Tibial nerve (tissue), 4 donors: ENCODE measurements at regions not wholly inside any gene's neighbourhood (a gene's known extent, or its start where the extent isn't known, plus 50 kb on each side); places are given as distances from the start of the nearest gene placed in this dataset.
"Not testable (repeated sequence)": the region's sequence is repeated elsewhere in the genome, so short reads cannot be mapped to it uniquely, and the experiment has no call there.

Experiments used
- DNase-seq, 2 donors: peaks; one replicate each; pipeline ENCODE4 v3.0.0-alpha.2; 2019; ENCODE audit warnings: low spot score in 2 of 2
- H3K27ac ChIP-seq, 4 donors: fragments of 200-600 bp; sonication (generic) in 3 of 4; one replicate each; pipeline ENCODE4 v1.5.1; 2017 to 2019; ENCODE audit warnings: mild to moderate bottlenecking in 1 of 4
- H3K27me3 ChIP-seq, 2 donors: fragments of 200-600 bp; sonication (generic) in 1 of 2; one replicate each; pipeline versions ENCODE4 v1.5.1 to v1.6.0; 2017 to 2019
- H3K36me3 ChIP-seq, 3 donors: fragments of 200-600 bp; sonication (generic); one replicate each; pipeline ENCODE4 v1.5.1; 2018 to 2019
- H3K4me1 ChIP-seq, 4 donors: fragments of 200-600 bp; sonication (generic) in 3 of 4; one replicate each; pipeline ENCODE4 v1.5.1; 2017 to 2019
- H3K4me3 ChIP-seq, 4 donors: fragments of 200-600 bp; sonication (generic) in 3 of 4; one replicate each; pipeline ENCODE4 v1.5.1; 2017 to 2019; ENCODE audit warnings: mild to moderate bottlenecking in 1 of 4, moderate library complexity in 1 of 4
- H3K9me3 ChIP-seq, 4 donors: fragments of 200-600 bp; sonication (generic) in 3 of 4; one replicate each; pipeline ENCODE4 v1.5.1; 2017 to 2019
- EP300 ChIP-seq, 2 donors: sonication (generic); formaldehyde crosslinking; IDR thresholded peaks; one replicate each; pipeline ENCODE4 v1.6.1; 2017; ENCODE audit warnings: antibody characterized with exemption in 2 of 2, mild to moderate bottlenecking in 1 of 2
- POLR2A ChIP-seq, 2 donors: fragments of 450-650 bp; IDR thresholded peaks; one replicate each; pipeline ENCODE4 v1.6.1; 2017; ENCODE audit warnings: antibody characterized with exemption in 2 of 2, mild to moderate bottlenecking in 2 of 2, moderate library complexity in 2 of 2
- WGBS, 2 donors: methylation state at CpG; one replicate each; pipeline ENCODE4 v1.1.5; 2018; 5-methylcytosine and 5-hydroxymethylcytosine counted together
- TF ChIP-seq, protein P1 (sequence below), 5 experiments: fragments of 200-600 bp in 3 of 5; fragments of 450-650 bp in 2 of 5; sonication (generic) in 3 of 5; IDR thresholded peaks; one replicate each; pipeline ENCODE4 v1.5.1; 2016 to 2019; ENCODE audit warnings: antibody characterized with exemption in 5 of 5, mild to moderate bottlenecking in 3 of 5, moderate library complexity in 2 of 5

DNA sequence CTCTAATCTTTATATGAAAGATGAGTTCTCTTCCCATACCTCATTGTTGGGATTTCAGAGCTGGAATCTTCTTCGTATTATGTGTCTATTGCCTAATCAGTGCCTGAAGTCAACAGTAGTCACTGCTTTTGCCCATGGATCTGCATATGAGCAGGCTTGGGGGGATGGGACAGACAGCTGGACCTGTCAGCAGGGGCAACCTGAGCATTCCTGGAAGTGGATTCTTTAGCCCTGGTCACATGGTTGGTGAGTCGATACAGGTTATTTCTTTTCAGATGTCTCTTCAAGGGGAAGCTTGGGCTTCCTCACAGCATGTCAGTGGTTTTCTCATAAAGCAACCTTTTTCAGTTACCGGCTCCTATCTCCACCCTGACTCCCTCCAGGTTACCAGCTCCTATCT, 97.3 kb upstream of the RBM19 start:
- Histone ChIP-seq H3K27ac (no peak overlapping the region), H3K4me3 (no peak overlapping the region), H3K9me3 (peaks cover 0 to 32% (median 0%) of the 10 kb centered on the region in 4 donors), H3K36me3 (no peaks in the 10 kb centered on the region), H3K27me3 (no peaks in the 10 kb centered on the region), H3K4me1 (no peaks in the 10 kb centered on the region)
- WGBS, 2 donors = 89% methylated on average over 3 of the region's 3 CpGs
- no peak for DNase-seq
- TF ChIP-seq EP300 (IDR thresholded peaks at IDR 0.05) = no peak
- TF ChIP-seq, protein P1, sequence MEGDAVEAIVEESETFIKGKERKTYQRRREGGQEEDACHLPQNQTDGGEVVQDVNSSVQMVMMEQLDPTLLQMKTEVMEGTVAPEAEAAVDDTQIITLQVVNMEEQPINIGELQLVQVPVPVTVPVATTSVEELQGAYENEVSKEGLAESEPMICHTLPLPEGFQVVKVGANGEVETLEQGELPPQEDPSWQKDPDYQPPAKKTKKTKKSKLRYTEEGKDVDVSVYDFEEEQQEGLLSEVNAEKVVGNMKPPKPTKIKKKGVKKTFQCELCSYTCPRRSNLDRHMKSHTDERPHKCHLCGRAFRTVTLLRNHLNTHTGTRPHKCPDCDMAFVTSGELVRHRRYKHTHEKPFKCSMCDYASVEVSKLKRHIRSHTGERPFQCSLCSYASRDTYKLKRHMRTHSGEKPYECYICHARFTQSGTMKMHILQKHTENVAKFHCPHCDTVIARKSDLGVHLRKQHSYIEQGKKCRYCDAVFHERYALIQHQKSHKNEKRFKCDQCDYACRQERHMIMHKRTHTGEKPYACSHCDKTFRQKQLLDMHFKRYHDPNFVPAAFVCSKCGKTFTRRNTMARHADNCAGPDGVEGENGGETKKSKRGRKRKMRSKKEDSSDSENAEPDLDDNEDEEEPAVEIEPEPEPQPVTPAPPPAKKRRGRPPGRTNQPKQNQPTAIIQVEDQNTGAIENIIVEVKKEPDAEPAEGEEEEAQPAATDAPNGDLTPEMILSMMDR (IDR thresholded peaks at IDR 0.05) = no peak
- no peak for TF ChIP-seq POLR2A (IDR thresholded peaks at IDR 0.05)

DNA sequence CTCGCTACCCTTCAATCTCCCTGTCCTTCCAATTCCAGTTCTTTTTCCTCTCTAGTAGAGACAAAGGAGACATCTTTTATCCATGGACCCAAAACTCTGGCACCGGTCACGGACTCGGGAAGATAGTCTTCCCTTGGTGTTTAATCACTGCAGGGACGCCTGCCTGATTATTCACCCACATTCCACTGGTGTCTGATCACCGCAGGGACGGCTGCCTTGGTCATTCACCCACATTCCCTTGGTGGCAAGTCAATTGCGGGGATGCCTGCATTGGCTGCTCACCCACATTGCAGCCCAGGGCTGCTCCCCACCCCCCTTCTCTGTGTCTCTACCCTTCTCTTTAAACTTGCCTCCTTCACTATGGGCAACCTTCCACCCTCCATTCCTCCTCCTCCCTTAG, 90.2 kb upstream of the RBM19 start:
- H3K4me3 ChIP-seq, H3K27me3 ChIP-seq, H3K4me1 ChIP-seq, H3K36me3 ChIP-seq, DNase-seq, H3K27ac ChIP-seq: not testable (repeated sequence)
- peaks cover 0 to 19% (median 0%) of the 10 kb centered on the region in 4 donors for H3K9me3 ChIP-seq
- WGBS, 2 donors = 91 to 92% methylated on average over 8 of the region's 8 CpGs

DNA sequence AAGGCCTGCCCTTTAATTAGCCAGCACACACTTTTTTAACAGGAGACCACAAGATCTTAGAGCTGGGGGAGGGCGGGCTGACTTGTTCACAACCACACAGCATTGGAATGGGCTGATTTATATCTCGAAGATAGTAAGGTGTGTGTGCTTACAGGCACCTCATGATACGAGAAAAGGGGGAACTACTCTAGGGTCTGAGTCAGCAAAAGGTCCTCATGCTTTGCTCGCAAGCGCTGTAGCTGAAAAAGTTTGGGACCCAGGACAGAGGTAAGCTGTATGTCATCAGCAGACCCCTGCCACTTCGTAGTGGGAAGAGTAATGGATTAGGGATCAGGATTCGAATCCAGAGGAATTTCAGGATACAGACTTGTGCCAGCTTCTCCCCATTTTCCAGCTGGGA, 88.9 kb upstream of the RBM19 start:
- TF ChIP-seq POLR2A (IDR thresholded peaks at IDR 0.05) (no peak), EP300 (IDR thresholded peaks at IDR 0.05) (no peak)
- TF ChIP-seq, protein P1 (IDR thresholded peaks at IDR 0.05) = no peak
- DNase-seq = no peak
- no peak overlapping the region for H3K4me3 ChIP-seq
- no peaks in the 10 kb centered on the region for H3K4me1 ChIP-seq
- H3K9me3 ChIP-seq = peaks cover 0 to 8% (median 0%) of the 10 kb centered on the region in 4 donors
- H3K27me3 ChIP-seq = no peaks in the 10 kb centered on the region
- H3K36me3 ChIP-seq = no peaks in the 10 kb centered on the region
- 73 to 77% methylated on average over 7 of the region's 7 CpGs for WGBS, 2 donors
- no peak overlapping the region for H3K27ac ChIP-seq

DNA sequence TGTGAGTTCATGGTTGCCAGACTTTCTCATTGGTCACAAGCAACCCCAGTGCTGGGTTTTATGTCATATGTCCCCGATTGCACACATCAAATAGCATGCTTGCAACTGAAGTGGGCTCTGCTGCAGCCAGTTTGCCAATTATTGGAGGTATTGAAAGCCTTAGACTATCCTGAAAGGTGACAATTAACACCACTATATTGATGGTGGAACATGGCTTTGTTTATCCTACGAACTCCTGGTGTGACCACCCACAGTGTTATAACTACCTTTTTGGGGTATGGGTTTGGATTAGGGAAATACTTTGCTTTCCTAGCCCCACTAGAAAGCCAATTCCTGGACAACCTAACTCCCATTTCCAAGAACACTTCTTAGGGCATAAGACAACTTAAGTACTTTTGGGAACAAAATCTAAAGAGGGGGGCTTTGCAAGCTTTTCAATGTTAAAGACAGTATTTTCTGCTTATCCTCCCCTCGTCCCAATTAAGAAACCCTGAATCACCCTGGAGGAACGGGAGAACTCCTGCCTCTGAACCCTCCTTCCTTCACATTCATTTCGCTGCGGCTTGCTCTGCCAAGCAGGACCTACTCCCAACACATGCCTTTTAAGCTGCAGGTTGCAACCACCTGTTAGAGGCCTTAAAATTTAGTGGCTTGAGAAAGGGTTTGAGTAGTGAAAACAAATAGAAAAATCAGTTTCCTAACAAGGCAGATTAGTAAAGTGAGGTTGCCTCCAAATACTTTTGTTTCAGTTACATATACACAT, 80.3 kb upstream of the RBM19 start:
- no peaks in the 10 kb centered on the region for H3K27me3 ChIP-seq
- H3K4me3 ChIP-seq = no peak overlapping the region
- H3K9me3 ChIP-seq = peaks cover 0 to 5% (median 0%) of the 10 kb centered on the region in 4 donors
- no peak overlapping the region for H3K27ac ChIP-seq
- DNase-seq = no peak
- H3K36me3 ChIP-seq = no peaks in the 10 kb centered on the region
- H3K4me1 ChIP-seq = no peaks in the 10 kb centered on the region
- 33 to 37% methylated on average over 6 of the region's 6 CpGs for WGBS, 2 donors
- TF ChIP-seq, protein P1 (IDR thresholded peaks at IDR 0.05) = no peak
- no peak for TF ChIP-seq POLR2A (IDR thresholded peaks at IDR 0.05)
- no peak for TF ChIP-seq EP300 (IDR thresholded peaks at IDR 0.05)

DNA sequence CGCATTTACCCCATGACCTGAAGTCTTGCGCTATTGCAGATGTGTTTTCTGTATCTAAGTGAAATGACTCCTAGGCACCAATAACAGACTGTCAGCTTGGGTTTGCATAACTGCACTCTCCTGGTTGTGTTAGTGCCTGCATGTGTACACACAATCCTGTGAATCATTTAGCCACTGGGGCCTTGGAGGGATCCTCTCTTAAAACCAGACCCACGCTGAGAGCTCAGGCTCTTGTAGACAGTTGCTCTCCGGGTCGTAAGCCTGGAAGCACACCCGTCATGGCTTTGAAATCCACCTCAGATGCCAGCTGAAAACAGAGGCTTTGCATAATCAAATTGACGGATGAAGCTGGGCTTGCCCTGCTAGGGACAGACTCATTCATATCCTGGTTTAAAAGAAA, 79.2 kb upstream of the RBM19 start:
- no peaks in the 10 kb centered on the region for H3K27me3 ChIP-seq
- DNase-seq = no peak
- WGBS, 2 donors = 40 to 42% methylated on average over 7 of the region's 7 CpGs
- H3K27ac ChIP-seq = no peak overlapping the region
- no peaks in the 10 kb centered on the region for H3K36me3 ChIP-seq
- H3K4me3 ChIP-seq = no peak overlapping the region
- TF ChIP-seq EP300 (IDR thresholded peaks at IDR 0.05) = no peak
- TF ChIP-seq POLR2A (IDR thresholded peaks at IDR 0.05) = no peak
- peaks cover 0 to 5% (median 0%) of the 10 kb centered on the region in 4 donors for H3K9me3 ChIP-seq
- H3K4me1 ChIP-seq = no peaks in the 10 kb centered on the region

DNA sequence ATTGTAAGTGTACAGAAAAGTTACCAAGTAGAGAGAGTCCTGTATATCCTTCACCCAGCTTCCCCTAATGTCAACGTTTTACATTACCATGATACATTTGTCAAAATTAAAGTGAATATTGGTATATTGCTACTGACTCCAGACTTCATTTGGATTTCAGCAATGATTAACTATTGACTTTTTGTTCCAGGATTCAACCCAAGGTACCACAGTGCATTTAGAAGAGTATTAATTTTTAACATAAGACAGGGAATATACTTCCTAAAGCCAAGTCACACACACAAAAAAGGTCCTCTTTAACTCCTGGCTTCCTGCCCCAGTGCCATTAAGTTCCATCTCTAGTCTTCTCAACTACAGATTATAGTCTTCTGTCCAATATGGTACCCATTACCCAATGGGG, 75.5 kb upstream of the RBM19 start:
- no peaks in the 10 kb centered on the region for H3K4me1 ChIP-seq
- H3K4me3 ChIP-seq = no peak overlapping the region
- no peak overlapping the region for H3K27ac ChIP-seq
- no peak for DNase-seq
- TF ChIP-seq, protein P1 (IDR thresholded peaks at IDR 0.05) = no peak
- no peaks in the 10 kb centered on the region for H3K27me3 ChIP-seq
- H3K9me3 ChIP-seq = no peaks in the 10 kb centered on the region
- H3K36me3 ChIP-seq = no peaks in the 10 kb centered on the region
- WGBS, 2 donors = 71 to 80% methylated on average over 1 of the region's 1 CpG
